HG02678 (cell line): ENCODE measurements at regions not wholly inside any gene's neighbourhood (a gene's known extent, or its start where the extent isn't known, plus 50 kb on each side); places are given as distances from the start of the nearest gene placed in this dataset.
"Not testable (repeated sequence)": the region's sequence is repeated elsewhere in the genome, so short reads cannot be mapped to it uniquely, and the experiment has no call there.

Source experiments
- ATAC-seq: cut with Tn5 transposase; IDR thresholded peaks from one replicate; pipeline ENCODE4 v1.9.1; 2021; ENCODE audit warnings: mild to moderate bottlenecking, moderate library complexity; ENCODE audit not compliant: unreplicated experiment

GRCh38 chr9:109972026-109972882, 192.3 kb downstream of the PALM2AKAP2 start:
- peak; percentile 45 for ATAC-seq

DNA sequence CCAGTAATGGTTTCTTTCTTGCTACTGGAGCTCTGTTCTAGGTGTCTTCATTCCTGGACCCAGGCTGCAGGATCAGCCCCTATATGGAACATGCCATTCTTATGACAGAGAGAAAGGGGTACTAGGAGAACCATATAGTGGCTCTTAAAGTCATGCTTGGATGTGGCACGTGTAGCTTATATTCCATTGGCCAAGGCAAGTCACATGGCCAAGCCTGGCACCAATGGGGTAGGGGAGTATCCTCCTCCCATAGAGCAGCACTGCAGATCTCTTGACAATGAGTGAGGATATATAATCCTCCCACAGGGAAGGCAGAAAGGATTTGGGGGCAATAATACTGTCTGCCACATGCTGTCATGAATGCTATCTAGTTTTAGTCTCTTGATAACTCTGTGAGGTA, 193.3 kb downstream of the PALM2AKAP2 start:
- no peak for ATAC-seq

DNA sequence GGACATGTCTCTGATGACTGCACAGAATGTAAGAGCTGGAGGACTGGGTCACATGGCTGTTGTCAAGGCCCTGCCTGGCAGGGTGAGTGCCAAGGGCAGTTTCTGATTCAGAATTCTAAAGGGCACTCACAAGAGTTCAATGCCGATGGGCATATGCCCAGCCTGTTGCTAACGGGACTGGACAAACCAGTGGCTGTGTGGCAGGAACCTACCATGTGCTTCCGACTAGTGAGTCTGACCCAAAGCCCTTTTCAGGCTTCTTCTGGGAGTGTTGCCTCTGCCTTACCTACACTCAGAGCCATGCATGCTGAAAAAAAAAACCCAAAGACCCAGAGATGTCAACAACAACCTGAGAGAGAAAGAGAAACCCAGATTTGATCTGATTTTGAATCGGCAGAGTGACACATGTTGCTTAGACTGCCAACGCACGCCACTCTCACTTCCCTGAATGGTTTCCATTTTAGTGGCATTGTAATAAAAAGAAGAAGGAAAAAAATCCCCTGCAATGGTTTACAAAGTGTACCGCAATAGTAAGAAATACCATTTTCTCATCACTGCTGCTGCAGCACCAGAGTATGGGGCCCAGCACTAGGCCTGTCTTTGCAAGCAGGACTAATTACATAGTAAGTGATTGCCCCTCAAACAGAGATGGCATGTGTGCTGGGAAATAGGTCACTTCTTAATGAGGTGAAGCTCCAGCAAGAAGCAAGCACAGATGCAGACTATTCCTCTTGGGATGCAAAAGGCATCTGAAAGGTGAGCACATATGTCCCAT, 194.3 kb downstream of the PALM2AKAP2 start:
- ATAC-seq: peak; percentile 85

DNA sequence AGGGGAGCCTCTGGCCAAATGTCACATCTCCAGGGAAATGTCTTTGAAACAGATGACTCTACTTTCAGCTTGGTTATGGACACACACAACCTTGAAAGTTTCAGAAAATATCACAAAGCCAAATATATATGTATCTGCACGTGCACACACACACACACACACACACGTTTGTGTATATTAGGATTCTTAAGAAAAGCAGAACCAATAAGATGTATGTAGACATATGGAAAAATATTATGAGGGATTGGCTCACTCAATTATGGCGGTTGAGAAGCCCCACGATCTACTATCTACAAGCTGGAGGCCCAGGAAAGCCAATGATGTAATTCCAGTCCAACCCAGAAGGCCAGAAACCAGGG, 194.9 kb downstream of the PALM2AKAP2 start:
- peak; percentile 5 for ATAC-seq

GRCh38 chr9:109975574-109976295, 195.7 kb downstream of the PALM2AKAP2 start:
- ATAC-seq: no peak

DNA sequence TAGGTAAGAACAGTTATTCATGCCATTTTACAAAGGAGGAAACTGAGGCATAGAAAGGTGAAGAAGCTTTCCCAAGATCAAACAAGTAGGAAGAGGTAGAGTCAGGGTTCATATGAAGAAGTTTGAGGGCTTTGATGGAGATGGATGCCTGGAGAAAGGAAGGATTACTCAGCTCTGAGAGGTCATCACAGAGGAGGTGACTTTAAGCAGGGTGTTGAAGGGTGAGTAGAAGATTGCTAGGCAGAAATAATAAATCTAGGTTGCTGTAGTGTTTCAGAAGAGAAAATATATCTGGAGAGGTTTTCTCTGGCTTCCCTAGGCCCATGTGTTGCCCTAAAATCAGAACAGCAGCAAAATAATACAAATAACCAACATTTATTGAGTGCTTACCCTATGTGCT, 196.3 kb downstream of the PALM2AKAP2 start:
- ATAC-seq: no peak

DNA sequence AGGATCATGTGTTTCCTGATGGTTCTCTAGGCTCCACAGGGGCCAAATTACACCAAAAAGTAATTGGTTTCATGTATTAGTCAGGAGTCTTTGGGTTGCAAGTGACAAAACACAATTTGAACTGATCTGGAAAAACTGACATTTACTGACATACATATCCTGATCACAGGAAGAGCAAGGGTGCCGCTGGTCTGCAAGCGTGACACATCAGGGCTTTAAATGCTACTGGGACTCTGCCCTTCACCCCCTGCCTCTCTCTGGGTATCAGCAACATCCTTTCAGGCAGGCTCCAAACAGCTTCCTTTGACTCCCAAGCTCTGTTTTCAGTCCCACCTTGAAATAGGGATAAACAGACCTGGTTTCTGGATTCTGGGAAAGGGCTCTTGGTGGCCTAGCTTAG, 197.5 kb downstream of the PALM2AKAP2 start:
- ATAC-seq: no peak

DNA sequence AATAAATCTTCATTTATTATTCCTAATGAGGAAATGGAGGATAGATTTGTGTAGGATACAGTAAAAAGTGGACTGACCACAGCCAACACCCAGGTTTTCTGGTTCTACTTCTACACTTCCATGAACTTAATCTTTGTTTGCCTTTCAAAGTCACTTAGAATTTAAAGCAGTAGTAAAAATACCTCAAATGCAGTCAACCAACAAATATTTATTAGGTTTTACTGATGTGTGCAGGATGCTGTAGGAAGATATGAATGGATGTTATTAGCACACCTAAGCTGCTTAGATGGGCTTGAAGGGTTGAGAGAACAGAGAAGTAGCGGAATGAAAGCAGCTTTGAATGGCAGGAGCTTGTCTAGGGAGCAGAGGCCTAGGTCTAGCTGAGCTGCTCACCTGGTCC, 201.1 kb downstream of the PALM2AKAP2 start:
- no peak for ATAC-seq

GRCh38 chr9:109986521-109986991, 206.6 kb downstream of the PALM2AKAP2 start:
- ATAC-seq: no peak

- ATAC-seq: no peak
Measured at GRCh38 chr9:109989296-109989695, 209.3 kb downstream of the PALM2AKAP2 start.

DNA sequence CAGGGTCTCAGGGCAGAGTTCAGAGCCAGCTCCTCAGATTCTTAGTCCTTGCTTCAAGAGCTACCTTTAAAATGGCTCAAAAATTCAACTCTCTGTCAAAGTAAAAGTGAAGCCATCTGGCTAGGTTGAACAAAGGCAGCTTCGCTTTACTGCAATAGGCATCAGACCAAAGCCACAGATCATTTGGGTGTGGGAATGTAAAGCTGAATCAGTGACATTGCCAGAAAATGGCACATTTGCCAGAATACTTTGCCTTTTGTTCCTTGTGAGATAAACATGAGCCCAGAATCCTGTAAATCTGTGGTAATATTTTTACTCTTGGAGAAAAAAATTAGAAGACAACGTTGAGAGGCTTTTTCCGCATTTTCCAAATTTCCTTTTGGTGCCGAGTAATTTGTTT, 210.5 kb downstream of the PALM2AKAP2 start:
- no peak for ATAC-seq

DNA sequence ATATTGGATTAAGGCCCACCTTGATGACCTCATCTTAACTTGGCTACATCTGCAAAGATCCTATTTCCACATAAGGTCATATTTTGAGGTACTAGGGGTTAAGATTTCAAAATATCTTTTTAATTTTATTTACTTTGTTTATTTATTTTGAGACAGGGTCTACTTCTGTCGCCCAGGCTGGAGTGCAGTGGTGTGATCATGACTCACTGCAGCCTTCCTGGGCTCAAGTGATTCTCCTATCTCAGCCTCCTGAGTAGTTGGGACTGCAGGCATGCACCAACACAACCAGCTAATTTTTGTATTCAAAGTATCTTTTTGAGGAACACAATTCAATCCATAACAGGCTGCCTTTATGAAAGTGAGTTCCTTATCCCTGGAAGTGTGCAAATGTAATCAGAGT, 212.3 kb downstream of the PALM2AKAP2 start:
- ATAC-seq: no peak

- no peak for ATAC-seq
Measured at GRCh38 chr9:109993250-109993978, 213.4 kb downstream of the PALM2AKAP2 start.

DNA sequence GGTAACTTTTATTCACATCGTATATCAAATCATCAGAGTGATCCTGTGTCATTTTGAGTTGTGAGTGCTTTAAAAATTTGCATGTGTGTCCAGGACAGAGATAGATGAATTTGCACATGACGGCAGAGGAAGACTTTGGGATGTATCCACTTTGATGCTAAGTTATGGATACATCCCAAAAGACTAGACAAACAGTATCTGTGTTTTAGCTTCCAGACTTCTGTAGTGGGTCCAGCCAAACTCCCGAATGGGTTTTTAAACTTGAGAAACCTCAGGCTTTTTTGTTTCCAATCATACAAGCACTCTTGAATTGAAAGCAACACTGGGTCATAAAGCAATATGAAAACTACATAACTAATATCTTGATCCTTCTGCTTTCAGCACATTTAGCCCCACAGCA, 213.8 kb downstream of the C9orf152 start:
- ATAC-seq: no peak

DNA sequence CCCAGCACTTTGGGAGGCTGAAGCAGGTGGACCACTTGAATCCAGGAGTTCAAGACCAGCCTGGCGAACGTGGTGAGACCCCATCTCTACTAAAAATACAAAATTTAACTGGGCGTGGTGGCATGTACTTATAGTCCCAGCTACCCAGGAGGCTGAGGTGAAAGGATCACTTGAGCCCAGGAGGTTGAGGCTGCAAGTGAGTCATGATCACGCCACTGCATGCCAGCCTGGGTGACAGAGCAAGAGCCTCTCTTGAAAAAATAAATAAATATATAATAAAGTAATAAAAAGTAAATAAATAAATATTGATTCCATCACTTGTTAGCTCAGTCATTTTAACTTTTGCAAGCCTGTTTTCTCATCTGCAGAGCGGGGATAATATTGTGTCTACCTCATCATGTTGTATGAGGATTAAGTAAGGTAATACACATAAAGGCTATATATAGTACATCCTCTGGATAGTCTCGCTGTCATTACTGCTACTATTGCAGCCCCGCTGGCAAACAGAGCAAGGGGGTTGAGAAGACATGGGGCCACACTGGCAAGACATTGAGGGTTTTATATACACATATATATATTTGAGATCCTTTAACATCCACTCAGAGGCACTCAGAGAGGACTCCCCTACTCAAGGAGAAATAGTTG, 210.9 kb downstream of the C9orf152 start:
- ATAC-seq: no peak

- no peak for ATAC-seq
Measured at GRCh38 chr9:109997682-109998081, 210.3 kb downstream of the C9orf152 start.

GRCh38 chr9:110005521-110005920, 202.4 kb downstream of the C9orf152 start:
- ATAC-seq: not testable (repeated sequence)

DNA sequence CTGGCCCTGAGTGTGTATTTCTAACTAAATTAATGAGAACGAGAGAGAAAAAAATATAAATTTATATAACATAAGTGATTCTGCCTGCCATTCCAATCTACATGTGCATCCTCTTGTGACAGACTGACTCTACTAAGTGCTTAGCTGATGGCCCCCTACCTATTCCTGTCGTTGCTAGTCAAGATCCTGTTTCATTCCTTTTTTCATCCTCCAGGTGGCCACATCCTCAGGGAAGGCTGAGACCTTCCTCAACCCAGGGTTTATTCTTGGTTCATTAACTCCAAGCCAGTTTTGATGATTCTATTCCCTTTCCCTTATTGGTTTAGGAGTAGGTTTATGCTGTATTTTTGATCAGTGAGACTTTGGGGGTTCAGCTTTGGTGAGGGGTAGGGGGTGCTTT, 201.3 kb downstream of the C9orf152 start:
- ATAC-seq: no peak

DNA sequence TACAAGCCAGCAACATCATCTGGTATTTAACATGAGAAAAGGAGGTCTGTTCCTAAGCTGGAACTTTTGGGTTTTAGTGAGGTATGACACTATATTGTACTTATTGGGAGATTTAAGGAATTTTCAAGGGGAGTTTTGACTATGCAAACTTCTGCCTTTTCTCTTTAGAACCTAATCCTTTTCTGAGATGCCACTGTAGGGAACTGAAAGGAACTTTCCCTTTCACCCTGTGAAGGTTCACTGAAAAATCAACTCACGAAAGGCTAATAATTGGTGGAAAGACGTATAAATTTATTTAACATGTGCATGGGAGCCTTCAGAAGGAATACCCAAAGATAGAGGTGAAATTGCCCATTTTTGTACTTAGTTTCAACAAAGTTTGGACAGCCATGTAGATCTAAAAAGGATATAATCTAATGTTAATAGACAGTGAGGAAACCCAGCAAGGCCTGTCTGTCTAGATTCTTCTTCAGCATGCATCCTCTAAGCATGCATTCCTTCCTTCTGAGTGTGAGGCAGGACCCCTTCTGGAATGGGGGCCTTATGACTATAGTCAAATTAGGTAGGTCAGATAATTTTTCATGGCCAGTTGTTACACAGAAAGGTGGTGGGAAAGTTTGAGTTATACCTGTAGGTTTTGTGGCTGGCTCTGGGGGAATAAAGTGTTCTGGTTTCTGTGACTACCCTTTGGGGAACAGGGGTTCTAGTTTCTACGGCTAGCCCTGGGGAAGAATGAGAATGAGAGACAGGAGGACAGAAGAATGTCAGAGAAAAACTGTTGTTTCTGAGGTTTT, 200.3 kb downstream of the C9orf152 start:
- ATAC-seq: peak; percentile 62
